BLaER1 (cell line): ENCODE measurements at regions not wholly inside any gene's neighbourhood (a gene's known extent, or its start where the extent isn't known, plus 50 kb on each side); places are given as distances from the start of the nearest gene placed in this dataset.

Experiments
- H3K27ac ChIP-seq: shearing (Covaris generic); formaldehyde crosslinking; 2 replicates; pipeline ENCODE4 v1.8.1; 2022
- H3K27me3 ChIP-seq: shearing (Covaris generic); formaldehyde crosslinking; 2 replicates; pipeline ENCODE4 v1.8.1; 2022
- H3K36me3 ChIP-seq: shearing (Covaris generic); formaldehyde crosslinking; 2 replicates; pipeline ENCODE4 v1.8.1; 2022
- H3K4me1 ChIP-seq: shearing (Covaris generic); formaldehyde crosslinking; 2 replicates; pipeline ENCODE4 v1.8.1; 2022
- H3K4me2 ChIP-seq: shearing (Covaris generic); formaldehyde crosslinking; 2 replicates; pipeline ENCODE4 v1.8.1; 2022
- H3K4me3 ChIP-seq: shearing (Covaris generic); formaldehyde crosslinking; 2 replicates; pipeline ENCODE4 v1.8.1; 2022
- H3K9ac ChIP-seq: shearing (Covaris generic); formaldehyde crosslinking; 2 replicates; pipeline ENCODE4 v1.8.1; 2022
- H3K9me3 ChIP-seq: shearing (Covaris generic); formaldehyde crosslinking; 2 replicates; pipeline ENCODE4 v1.8.1; 2022
- H4K20me1 ChIP-seq: shearing (Covaris generic); formaldehyde crosslinking; 2 replicates; pipeline ENCODE4 v1.8.1; 2022
- Cebpa-rat ChIP-seq: shearing (Covaris generic); IDR thresholded peaks from 2 replicates; pipeline ENCODE4 v1.8.1; 2022

DNA sequence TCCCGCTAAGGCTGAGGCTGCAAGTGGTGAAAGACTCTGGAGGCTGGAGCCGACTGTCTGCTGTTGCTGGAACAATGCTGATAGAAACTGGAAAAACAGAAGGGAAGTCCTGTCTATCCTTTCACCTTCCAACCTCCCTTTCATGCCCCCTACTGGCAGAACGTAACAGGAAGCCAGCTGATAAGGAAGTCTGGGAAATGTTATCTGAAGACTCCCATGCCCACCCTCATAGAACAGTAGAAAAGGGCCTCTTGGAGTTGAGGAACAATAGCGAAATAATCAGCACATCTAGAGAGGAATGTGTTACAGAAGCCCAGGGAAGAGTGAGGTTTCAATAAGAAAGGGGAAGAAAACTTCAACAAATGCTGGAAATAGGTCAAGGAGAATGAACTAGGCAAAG is 117.1 kb upstream of the DKK2 start:
- Histone ChIP-seq H3K9me3 (no peaks in the 10 kb centered on the region), H3K36me3 (no peaks in the 10 kb centered on the region), H3K27ac (no peak overlapping the region), H3K9ac (no peak overlapping the region), H3K27me3 (no peaks in the 10 kb centered on the region), H4K20me1 (no peaks in the 10 kb centered on the region), H3K4me1 (no peaks in the 10 kb centered on the region), H3K4me3 (no peak overlapping the region), H3K4me2 (no peak overlapping the region)
- TF ChIP-seq Cebpa-rat = no peak

DNA sequence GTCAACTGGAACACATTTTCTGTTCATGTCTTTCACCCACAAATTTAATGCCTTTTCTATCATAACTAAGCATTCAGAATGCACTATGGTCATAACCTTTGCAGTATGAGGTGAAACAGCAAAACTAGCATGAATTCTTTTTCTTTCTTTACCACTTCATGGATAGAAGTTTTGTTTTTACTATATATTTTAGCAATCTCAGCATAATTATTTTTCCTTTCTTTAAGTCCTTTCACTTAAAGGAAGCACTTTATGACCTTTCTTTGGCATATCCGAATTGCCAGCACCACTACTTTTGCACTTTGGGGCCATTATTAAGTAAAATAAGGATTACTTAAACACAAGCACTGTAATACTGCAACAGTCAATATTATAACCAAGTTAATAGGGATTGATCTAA is 115.1 kb upstream of the DKK2 start:
- Histone ChIP-seq H3K27me3 (no peaks in the 10 kb centered on the region), H4K20me1 (no peaks in the 10 kb centered on the region), H3K27ac (no peak overlapping the region), H3K9me3 (no peaks in the 10 kb centered on the region), H3K36me3 (no peaks in the 10 kb centered on the region), H3K4me3 (no peak overlapping the region), H3K4me2 (no peak overlapping the region), H3K4me1 (no peaks in the 10 kb centered on the region), H3K9ac (no peak overlapping the region)
- no peak for TF ChIP-seq Cebpa-rat

DNA sequence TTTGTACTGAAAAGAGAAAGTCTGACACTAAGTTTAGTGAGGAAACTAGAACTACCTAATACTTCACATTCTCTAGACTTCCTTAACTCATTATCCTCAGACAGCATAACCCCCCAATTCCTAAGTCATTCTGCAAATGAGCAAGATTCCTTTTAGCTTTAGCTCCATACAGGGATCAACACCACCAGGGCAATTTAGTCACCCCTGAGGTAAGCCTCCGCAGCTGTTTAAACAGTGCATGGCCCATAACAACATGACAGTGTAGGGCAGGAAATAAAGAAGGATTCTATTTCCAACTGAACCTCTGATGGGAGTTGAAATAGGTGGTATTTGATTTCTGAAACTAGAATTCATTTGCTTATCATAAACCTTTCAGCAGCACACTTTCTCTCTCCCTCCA is 112.8 kb upstream of the DKK2 start:
- Histone ChIP-seq H3K4me3 (no peak overlapping the region), H3K27me3 (no peaks in the 10 kb centered on the region), H3K4me2 (no peak overlapping the region), H3K36me3 (no peaks in the 10 kb centered on the region), H3K27ac (no peak overlapping the region), H4K20me1 (no peaks in the 10 kb centered on the region), H3K4me1 (no peaks in the 10 kb centered on the region), H3K9me3 (no peaks in the 10 kb centered on the region), H3K9ac (no peak overlapping the region)
- no peak for TF ChIP-seq Cebpa-rat

DNA sequence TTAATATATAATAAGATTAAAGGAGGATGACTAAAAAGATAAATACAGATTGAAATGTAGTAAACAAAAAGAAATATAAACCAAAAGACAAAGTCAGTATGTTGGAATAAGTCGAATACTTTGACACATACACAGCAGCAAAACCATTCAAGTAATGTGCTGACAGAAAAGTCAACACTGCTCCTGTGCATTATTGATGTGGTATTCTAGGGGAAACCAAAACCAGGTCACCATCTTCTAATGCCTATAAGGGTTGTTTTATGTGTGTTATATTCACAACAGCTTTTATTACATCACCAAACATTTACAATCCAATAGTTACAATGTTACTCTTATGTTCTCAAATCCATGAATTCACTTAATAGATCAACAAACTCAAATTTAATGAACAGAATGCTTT is 111.8 kb upstream of the DKK2 start:
- H3K9me3 ChIP-seq = no peaks in the 10 kb centered on the region
- H3K4me2 ChIP-seq = no peak overlapping the region
- no peaks in the 10 kb centered on the region for H3K27me3 ChIP-seq
- H3K27ac ChIP-seq = no peak overlapping the region
- no peak for TF ChIP-seq Cebpa-rat
- no peak overlapping the region for H3K9ac ChIP-seq
- no peaks in the 10 kb centered on the region for H4K20me1 ChIP-seq
- no peaks in the 10 kb centered on the region for H3K36me3 ChIP-seq
- no peaks in the 10 kb centered on the region for H3K4me1 ChIP-seq
- H3K4me3 ChIP-seq = no peak overlapping the region

DNA sequence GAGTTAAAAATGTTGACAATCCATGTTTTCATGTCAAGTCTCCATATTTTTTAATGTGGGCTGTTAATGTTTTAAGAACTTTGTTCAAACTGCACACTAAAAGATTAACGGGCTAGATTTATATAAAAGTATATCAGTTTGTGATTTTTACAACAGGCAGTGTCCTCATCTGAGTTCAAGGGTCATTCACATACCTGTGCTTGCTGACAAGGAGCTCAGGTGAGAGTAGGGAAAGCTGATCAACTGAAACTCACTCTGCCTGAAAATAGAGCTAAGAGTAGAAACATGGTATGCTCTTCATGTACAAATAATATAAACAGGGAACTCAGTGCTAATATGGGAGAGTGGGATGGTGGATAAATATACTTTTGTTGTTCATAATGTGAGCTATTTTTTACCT is 102.3 kb upstream of the DKK2 start:
- no peaks in the 10 kb centered on the region for H4K20me1 ChIP-seq
- H3K4me1 ChIP-seq = no peaks in the 10 kb centered on the region
- H3K27me3 ChIP-seq = no peaks in the 10 kb centered on the region
- no peak overlapping the region for H3K4me3 ChIP-seq
- no peak overlapping the region for H3K4me2 ChIP-seq
- TF ChIP-seq Cebpa-rat = no peak
- no peaks in the 10 kb centered on the region for H3K36me3 ChIP-seq
- no peaks in the 10 kb centered on the region for H3K9me3 ChIP-seq
- H3K9ac ChIP-seq = no peak overlapping the region
- H3K27ac ChIP-seq = no peak overlapping the region

DNA sequence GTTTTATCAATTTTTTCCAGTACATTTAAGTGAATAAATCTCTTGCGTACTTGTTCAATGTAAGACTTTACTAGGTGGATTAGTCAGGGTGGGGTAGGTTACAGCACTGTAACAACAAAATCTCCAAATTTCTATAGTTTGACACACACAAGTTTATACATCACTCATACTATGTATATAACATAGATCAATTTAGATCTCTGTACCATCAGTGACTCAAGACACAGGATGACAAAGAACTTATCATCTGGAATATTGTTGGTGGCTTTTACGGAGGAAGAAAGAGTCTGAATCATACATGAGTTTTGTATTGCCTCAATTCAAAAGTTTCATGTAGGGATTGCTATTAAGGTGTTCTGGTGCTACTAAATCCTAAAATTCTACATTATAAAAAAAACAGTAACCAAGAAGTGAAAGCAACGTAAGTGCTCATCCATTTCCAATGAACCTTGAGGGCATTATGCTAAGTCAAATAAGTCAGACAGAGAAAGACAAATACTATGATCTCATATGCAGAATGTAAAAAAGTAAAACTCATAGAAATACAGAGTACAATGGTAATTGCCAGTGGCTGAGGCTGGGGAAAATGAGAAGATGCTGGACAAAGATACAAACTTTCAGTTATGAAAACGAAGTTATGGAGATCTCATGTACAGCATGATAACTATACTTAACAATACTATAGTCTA is 98.0 kb upstream of the DKK2 start:
- no peak overlapping the region for H3K4me2 ChIP-seq
- no peaks in the 10 kb centered on the region for H3K27me3 ChIP-seq
- H3K36me3 ChIP-seq = no peaks in the 10 kb centered on the region
- H3K9me3 ChIP-seq = no peaks in the 10 kb centered on the region
- H3K27ac ChIP-seq = no peak overlapping the region
- H4K20me1 ChIP-seq = no peaks in the 10 kb centered on the region
- no peak for TF ChIP-seq Cebpa-rat
- H3K9ac ChIP-seq = no peak overlapping the region
- H3K4me1 ChIP-seq = no peaks in the 10 kb centered on the region
- no peak overlapping the region for H3K4me3 ChIP-seq

DNA sequence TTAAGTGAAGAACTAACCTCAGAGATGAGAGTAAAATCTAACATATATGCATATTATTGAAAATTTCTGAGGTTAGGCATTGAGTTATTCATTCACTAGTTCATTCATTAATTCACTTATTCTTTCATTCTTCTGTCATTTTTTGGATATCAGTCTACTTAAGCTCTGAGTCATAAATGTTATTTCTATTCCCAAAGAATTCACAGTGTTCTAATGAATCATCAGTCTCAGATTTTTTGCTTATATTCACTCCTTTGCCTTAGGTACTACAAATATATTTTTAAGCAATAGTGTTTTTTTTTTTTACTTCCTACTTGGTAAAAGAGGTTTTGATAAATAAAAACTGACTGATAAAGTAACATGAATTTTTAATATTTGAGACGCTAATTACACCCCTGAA is 95.2 kb upstream of the DKK2 start:
- H3K4me3 ChIP-seq = no peak overlapping the region
- no peaks in the 10 kb centered on the region for H3K27me3 ChIP-seq
- H3K4me1 ChIP-seq = no peaks in the 10 kb centered on the region
- H3K9me3 ChIP-seq = no peaks in the 10 kb centered on the region
- no peak overlapping the region for H3K27ac ChIP-seq
- H3K36me3 ChIP-seq = no peaks in the 10 kb centered on the region
- TF ChIP-seq Cebpa-rat = no peak
- no peak overlapping the region for H3K9ac ChIP-seq
- H4K20me1 ChIP-seq = no peaks in the 10 kb centered on the region
- no peak overlapping the region for H3K4me2 ChIP-seq

DNA sequence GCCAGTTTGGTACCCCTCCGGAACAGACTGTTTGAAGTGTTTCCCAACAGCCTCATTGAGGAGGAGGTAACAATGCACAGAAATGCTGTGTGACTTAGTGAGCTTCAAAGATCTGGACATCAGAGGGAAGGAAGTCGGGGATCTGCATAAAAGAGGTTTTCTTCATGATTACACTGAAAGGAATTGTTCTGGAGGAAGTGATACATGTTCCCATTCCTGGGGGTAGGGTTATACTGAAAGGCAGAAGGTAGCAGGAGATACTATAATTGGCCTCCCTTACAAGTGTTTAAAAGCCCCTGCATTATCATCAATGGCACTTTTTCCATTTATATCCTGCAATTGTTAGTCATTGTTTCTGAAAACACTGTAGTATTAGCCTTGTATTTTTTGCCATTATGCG is 94.0 kb upstream of the DKK2 start:
- Histone ChIP-seq H3K4me2 (no peak overlapping the region), H3K9me3 (no peaks in the 10 kb centered on the region), H3K4me1 (no peaks in the 10 kb centered on the region), H4K20me1 (no peaks in the 10 kb centered on the region), H3K27me3 (no peaks in the 10 kb centered on the region), H3K4me3 (no peak overlapping the region), H3K36me3 (no peaks in the 10 kb centered on the region), H3K27ac (no peak overlapping the region), H3K9ac (no peak overlapping the region)
- TF ChIP-seq Cebpa-rat = no peak

DNA sequence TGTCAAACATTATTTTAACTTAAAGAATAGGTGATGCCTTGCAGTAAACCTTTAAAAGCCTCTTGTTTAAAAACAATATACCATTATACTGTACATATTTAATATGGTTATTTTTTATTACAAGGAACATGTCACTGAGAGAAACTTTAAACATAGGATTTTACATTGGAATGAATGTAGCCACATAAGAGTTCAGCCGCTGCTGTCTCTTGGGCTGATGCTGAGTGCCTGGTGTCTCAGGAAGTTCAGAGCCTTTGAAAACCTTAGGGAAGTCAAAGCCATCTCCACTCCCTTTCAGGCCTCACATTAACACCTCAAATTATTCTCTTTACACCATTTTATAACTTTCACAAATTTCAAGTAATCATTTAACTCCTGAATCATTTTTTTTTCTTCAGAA is 93.5 kb upstream of the DKK2 start:
- no peak overlapping the region for H3K9ac ChIP-seq
- no peaks in the 10 kb centered on the region for H3K9me3 ChIP-seq
- no peak overlapping the region for H3K27ac ChIP-seq
- no peaks in the 10 kb centered on the region for H3K36me3 ChIP-seq
- no peaks in the 10 kb centered on the region for H3K27me3 ChIP-seq
- no peak overlapping the region for H3K4me2 ChIP-seq
- no peak overlapping the region for H3K4me3 ChIP-seq
- H4K20me1 ChIP-seq = no peaks in the 10 kb centered on the region
- no peak for TF ChIP-seq Cebpa-rat
- no peaks in the 10 kb centered on the region for H3K4me1 ChIP-seq

DNA sequence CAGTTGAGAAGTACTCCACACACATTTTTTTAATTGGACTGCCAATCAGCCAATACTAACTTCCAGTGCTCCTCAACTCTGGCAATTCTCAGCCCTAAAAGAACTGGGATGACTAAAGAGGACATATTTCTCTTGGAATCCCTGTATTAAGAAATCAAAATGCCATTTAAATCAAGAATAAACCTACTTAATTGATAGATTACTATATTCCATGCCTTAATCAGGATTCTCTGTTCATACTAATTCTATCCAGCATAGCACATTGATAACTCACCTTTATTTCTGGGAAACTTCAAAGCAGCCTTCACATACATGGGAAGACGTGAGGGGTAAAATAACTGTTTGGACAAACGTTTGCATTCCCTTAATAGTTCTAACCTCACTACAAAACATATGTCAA is 93.0 kb upstream of the DKK2 start:
- no peaks in the 10 kb centered on the region for H4K20me1 ChIP-seq
- no peaks in the 10 kb centered on the region for H3K36me3 ChIP-seq
- H3K4me3 ChIP-seq = no peak overlapping the region
- no peak for TF ChIP-seq Cebpa-rat
- H3K9ac ChIP-seq = no peak overlapping the region
- no peak overlapping the region for H3K4me2 ChIP-seq
- H3K27me3 ChIP-seq = no peaks in the 10 kb centered on the region
- no peak overlapping the region for H3K27ac ChIP-seq
- no peaks in the 10 kb centered on the region for H3K4me1 ChIP-seq
- H3K9me3 ChIP-seq = no peaks in the 10 kb centered on the region

DNA sequence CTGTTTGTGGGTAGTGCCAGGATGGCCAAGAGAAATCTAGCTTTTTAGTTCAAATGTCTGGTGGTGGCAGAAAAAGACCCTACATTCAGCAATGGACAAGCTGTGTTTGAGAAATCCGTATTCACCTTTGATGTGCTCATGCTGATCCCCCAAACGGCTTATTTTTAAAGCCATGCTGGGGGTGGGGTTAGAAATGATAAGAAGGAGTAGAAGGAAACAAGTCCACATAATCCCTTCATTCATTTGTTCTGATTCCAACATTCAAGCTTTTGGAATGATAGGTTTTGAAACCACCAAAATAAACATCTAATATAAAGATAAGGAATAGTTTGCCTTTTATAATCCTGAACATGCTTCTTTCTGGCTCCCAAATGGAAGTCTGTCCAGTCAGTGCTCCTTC is 92.0 kb upstream of the DKK2 start:
- no peak for TF ChIP-seq Cebpa-rat
- Histone ChIP-seq H3K9ac (no peak overlapping the region), H3K9me3 (no peaks in the 10 kb centered on the region), H3K27ac (no peak overlapping the region), H3K4me2 (no peak overlapping the region), H3K36me3 (no peaks in the 10 kb centered on the region), H4K20me1 (no peaks in the 10 kb centered on the region), H3K4me1 (no peaks in the 10 kb centered on the region), H3K4me3 (no peak overlapping the region), H3K27me3 (no peaks in the 10 kb centered on the region)
